Panc1 (cell line): ENCODE measurements at regions not wholly inside any gene's neighbourhood (a gene's known extent, or its start where the extent isn't known, plus 50 kb on each side); places are given as distances from the start of the nearest gene placed in this dataset.
"Not testable (repeated sequence)": the region's sequence is repeated elsewhere in the genome, so short reads cannot be mapped to it uniquely, and the experiment has no call there.

Experiments
- ATAC-seq: fragments of 200-7000 bp; cut with Tn5 transposase; 2 replicates; pipeline ENCODE4 v1.9.1; 2020; ENCODE audit warnings: mild to moderate bottlenecking, moderate library complexity
- BruUV-seq: library from RNA; stranded (reverse); fragments of 400-500 nt; replicated peaks from 2 replicates; lab custom pipeline; 2021; lab: Mats Ljungman, UMichigan
- CTCF ChIA-PET: fragments of 300-600 bp; sonication (Branson Sonifier 250); formaldehyde crosslinking; loops from one replicate; lab custom pipeline; 2022; ENCODE audit warnings: antibody characterized with exemption; lab: Charles Lee
- POLR2A ChIA-PET: fragments of 300-600 bp; sonication (Branson Sonifier 250); formaldehyde crosslinking; loops from one replicate; lab custom pipeline; 2022; ENCODE audit warnings: antibody characterized with exemption; lab: Charles Lee
- DNase-seq: peaks from one replicate; pipeline ENCODE4 v3.0.0-alpha.2; 2010; ENCODE audit warnings: low read depth, low spot score
- H3K27ac ChIP-seq: 2 replicates; pipeline ENCODE4 v1.5.1; 2011; ENCODE audit warnings: mild to moderate bottlenecking, low read length, inconsistent platforms
- H3K27me3 ChIP-seq: fragments of 200-500 bp; sonication (Bioruptor generic); 2 replicates; pipeline ENCODE4 v1.6.0; 2014; ENCODE audit warnings: low read length, inconsistent platforms; ENCODE audit not compliant: control insufficient read depth, insufficient read depth
- H3K36me3 ChIP-seq: fragments of 200-500 bp; sonication (Bioruptor generic); 2 replicates; pipeline ENCODE4 v1.5.1; 2014; ENCODE audit warnings: inconsistent platforms, mild to moderate bottlenecking, low read length, moderate library complexity; ENCODE audit not compliant: control insufficient read depth, insufficient read depth
- H3K4me1 ChIP-seq: 2 replicates; pipeline ENCODE4 v1.5.1; 2011; ENCODE audit warnings: inconsistent platforms, mild to moderate bottlenecking, low read length, moderate library complexity; ENCODE audit not compliant: control insufficient read depth, insufficient read depth
- H3K4me3 ChIP-seq, 2 experiments: 2 replicates each; pipeline ENCODE4 v1.5.1; 2011 to 2012; ENCODE audit warnings: low read depth in 2 of 2, low read length in 2 of 2, mild to moderate bottlenecking in 2 of 2, inconsistent platforms in 1 of 2, moderate library complexity in 1 of 2
- H3K9me3 ChIP-seq: fragments of 200-500 bp; sonication (Bioruptor generic); 2 replicates; pipeline ENCODE4 v1.5.1; 2014; ENCODE audit warnings: low read depth, mild to moderate bottlenecking, inconsistent platforms, low read length, moderate library complexity; ENCODE audit not compliant: control insufficient read depth, insufficient read depth
- POLR2AphosphoS5 ChIP-seq: IDR thresholded peaks from 2 replicates; pipeline ENCODE4 v1.6.1; 2012; ENCODE audit warnings: mild to moderate bottlenecking, low read depth, low read length, moderate library complexity
- REST ChIP-seq, 2 experiments: IDR thresholded peaks; 2 replicates each; pipeline ENCODE4 v1.6.1; 2011 to 2012; ENCODE audit warnings: low read depth in 2 of 2, control low read depth in 1 of 2, low read length in 1 of 2, mild to moderate bottlenecking in 1 of 2, moderate library complexity in 1 of 2; ENCODE audit not compliant: insufficient read depth in 1 of 2
- SIN3A ChIP-seq: IDR thresholded peaks from 2 replicates; pipeline ENCODE4 v1.6.1; 2012; ENCODE audit warnings: low read depth, mild to moderate bottlenecking, low read length, moderate library complexity, borderline replicate concordance; ENCODE audit not compliant: insufficient read depth
- TCF7L2 ChIP-seq: IDR thresholded peaks from 2 replicates; pipeline ENCODE4 v1.6.1; 2011; ENCODE audit warnings: mild to moderate bottlenecking, low read depth, low read length, inconsistent platforms
- in situ Hi-C: cut with HindIII; loops from 2 replicates; pipeline ENCODE4 v1.10.0; 2016; ENCODE audit warnings: low sequenced_read_pairs, low pct_unique_long_range_greater_than_20kb
- intact Hi-C: fragments of 100-400 bp; cut with micrococcal nuclease; formaldehyde crosslinking; loops from one replicate; pipeline ENCODE4 v1.10.0; 2022; ENCODE audit not compliant: unreplicated experiment
- TF ChIP-seq, protein P1 (sequence below): fragments of 450-650 bp; IDR thresholded peaks from 2 replicates; pipeline ENCODE4 v1.5.1; 2017; ENCODE audit warnings: mild to moderate bottlenecking

DNA sequence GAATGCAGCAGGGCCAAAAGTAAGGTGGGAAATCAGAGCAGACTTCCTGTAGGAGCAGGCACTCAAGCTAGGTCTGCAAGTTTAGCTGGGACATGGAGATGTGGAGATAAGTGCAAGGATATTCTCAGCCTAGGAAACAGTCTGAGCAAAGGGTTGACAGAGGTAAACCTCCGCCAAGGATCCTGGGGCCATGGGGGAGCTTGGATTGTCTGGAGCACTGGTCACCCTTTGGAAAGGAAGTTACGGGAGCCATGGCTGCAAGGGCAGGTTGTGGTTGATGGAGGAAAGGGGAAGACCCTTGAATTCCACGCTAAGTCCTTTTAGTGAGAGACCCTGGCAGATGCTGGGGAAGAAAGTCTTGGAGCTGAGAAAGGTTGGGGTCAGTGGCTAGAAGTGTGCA, 150.9 kb downstream of the PTPRU start:
- no TSS peak for BruUV-seq
- DNase-seq (no peak), ATAC-seq (no peak)
- no peaks in the 10 kb centered on the region for H3K4me1 ChIP-seq
- no peaks in the 10 kb centered on the region for H3K9me3 ChIP-seq
- TF ChIP-seq TCF7L2 (no peak), SIN3A (no peak), POLR2AphosphoS5 (no peak), REST (IDR thresholded peaks at IDR 0.05; ENCODE audit: insufficient read depth in 1 of 2, low read depth in 2 of 2, low read length in 1 of 2) (no peak)
- TF ChIP-seq, protein P1, sequence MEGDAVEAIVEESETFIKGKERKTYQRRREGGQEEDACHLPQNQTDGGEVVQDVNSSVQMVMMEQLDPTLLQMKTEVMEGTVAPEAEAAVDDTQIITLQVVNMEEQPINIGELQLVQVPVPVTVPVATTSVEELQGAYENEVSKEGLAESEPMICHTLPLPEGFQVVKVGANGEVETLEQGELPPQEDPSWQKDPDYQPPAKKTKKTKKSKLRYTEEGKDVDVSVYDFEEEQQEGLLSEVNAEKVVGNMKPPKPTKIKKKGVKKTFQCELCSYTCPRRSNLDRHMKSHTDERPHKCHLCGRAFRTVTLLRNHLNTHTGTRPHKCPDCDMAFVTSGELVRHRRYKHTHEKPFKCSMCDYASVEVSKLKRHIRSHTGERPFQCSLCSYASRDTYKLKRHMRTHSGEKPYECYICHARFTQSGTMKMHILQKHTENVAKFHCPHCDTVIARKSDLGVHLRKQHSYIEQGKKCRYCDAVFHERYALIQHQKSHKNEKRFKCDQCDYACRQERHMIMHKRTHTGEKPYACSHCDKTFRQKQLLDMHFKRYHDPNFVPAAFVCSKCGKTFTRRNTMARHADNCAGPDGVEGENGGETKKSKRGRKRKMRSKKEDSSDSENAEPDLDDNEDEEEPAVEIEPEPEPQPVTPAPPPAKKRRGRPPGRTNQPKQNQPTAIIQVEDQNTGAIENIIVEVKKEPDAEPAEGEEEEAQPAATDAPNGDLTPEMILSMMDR = no peak
- in situ Hi-C loops = no loop called here
- no peaks in the 10 kb centered on the region for H3K36me3 ChIP-seq
- no peak overlapping the region for H3K27ac ChIP-seq
- no peaks in the 10 kb centered on the region for H3K27me3 ChIP-seq
- H3K4me3 ChIP-seq = no peak overlapping the region
- intact Hi-C loops = no loop called here
- ChIA-PET POLR2A (no interaction called here), CTCF (no interaction called here)

- ATAC-seq, intact Hi-C loops, H3K9me3 ChIP-seq, H3K36me3 ChIP-seq, H3K27me3 ChIP-seq, H3K27ac ChIP-seq, H3K4me1 ChIP-seq, in situ Hi-C loops, H3K4me3 ChIP-seq, DNase-seq, BruUV-seq: not testable (repeated sequence)
- CTCF ChIA-PET = interaction anchor here (0.5 kb wide), 1 partner anchor 321 kb away, joined by 3 read pairs; no protein-coding TSS in a partner anchor
- POLR2A ChIA-PET = interaction anchor here (0.6 kb wide), 1 partner anchor 1307 kb away, joined by 3 read pairs; no protein-coding TSS in a partner anchor
Observed at GRCh38 chr1:29386453-29386852, 150.1 kb downstream of the PTPRU start.

GRCh38 chr1:29385966-29386365, 149.6 kb downstream of the PTPRU start:
- BruUV-seq = no TSS peak
- Histone ChIP-seq H3K9me3 (no peaks in the 10 kb centered on the region), H3K27ac (no peak overlapping the region), H3K36me3 (no peaks in the 10 kb centered on the region), H3K4me3 (no peak overlapping the region), H3K4me1 (no peaks in the 10 kb centered on the region), H3K27me3 (no peaks in the 10 kb centered on the region)
- in situ Hi-C loops (no loop called here), intact Hi-C loops (no loop called here)
- CTCF ChIA-PET = no interaction called here
- ATAC-seq (no peak), DNase-seq (no peak)
- POLR2A ChIA-PET = interaction anchor here (0.6 kb wide), 1 partner anchor 1307 kb away, joined by 3 read pairs; no protein-coding TSS in a partner anchor
- TF ChIP-seq REST (IDR thresholded peaks at IDR 0.05; ENCODE audit: insufficient read depth in 1 of 2, low read depth in 2 of 2, low read length in 1 of 2) = no peak
- no peak for TF ChIP-seq POLR2AphosphoS5
- no peak for TF ChIP-seq TCF7L2
- TF ChIP-seq, protein P1 = no peak
